ENCODE measurements at regions not wholly inside any gene's neighbourhood (a gene's known extent, or its start where the extent isn't known, plus 50 kb on each side); places are given as distances from the start of the nearest gene placed in this dataset.

- no peak for DNase-seq
Observed at GRCh38 chr1:194600716-194601115, 1414.3 kb upstream of the B3GALT2 start.

- no peak for DNase-seq
Observed at GRCh38 chr1:194598098-194598497, 1411.7 kb upstream of the B3GALT2 start.

DNA sequence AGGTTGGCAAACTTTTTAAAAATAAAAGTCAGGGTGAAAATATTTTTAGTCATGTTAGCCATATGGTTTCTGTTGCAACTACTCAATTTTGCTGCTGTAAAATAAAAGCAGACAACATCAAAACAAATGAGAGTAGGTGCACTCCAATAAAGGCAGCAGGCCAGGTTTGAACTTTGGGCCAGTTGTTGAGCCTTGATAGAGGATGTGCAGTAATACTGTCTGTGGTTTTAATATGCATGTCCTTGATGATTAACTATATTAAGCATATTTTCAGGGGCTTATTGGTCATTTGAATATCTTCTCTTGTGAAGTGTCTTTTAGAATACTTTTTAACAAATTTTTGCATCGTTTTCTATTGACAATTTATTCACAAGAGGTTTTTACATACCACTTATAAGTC lies 1399.9 kb upstream of the B3GALT2 start:
- no peak for DNase-seq

DNA sequence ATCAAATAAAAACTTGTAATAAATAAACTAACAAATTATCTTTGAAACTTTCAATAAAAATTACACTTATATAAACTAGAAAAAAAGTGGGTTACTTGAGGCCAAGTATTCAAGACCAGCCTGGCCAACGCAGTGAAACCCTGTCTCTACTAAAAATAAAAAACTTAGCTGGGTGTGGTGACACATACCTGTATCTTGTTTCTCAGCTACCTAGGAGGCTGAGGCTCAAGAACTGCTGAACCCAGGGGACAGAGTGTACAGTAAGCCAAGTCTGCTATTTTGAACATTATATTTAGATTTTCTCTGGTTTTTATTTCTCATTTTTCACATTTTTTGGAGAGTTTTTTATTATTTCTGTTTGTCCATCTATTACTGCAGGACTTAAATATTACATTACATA lies 1397.6 kb upstream of the B3GALT2 start:
- no peak for DNase-seq

DNA sequence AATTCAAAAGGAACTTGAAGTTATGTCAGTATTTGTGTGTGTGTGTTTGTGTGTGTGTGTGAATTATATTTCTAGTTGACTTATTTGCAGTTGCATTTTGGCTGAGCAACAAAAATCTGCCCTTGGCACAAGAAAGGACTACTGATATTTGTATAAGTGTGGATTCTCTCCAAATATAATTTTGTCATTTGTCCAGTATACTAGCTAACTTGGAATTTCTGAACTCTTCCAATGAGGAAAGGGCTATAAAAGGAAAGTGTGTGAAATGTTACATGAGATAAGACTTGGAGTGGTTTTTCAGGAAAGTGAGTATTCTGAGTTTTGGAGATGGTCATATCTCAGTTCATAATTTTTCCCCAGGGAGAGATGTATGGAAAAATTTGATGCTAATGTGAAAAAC lies 1384.1 kb upstream of the B3GALT2 start:
- DNase-seq = no peak

DNA sequence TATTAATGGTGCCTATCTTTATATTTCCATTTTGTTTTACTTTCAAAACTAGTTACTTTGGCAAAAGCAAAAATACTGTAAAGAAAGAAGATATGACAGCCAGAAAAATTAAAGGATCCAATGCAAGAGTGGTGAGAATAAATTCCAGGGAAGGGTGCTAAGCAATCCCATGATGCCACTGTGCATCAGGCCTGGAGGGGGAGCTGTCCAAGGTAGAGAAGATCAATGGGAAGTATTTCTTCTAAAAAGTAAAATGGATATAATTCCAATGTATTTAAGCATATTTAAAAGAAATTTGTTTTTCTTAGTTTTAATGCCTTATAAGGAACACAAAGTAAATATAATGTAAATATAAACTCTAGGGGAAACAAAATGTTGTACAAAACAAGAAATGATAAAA lies 1382.2 kb upstream of the B3GALT2 start:
- DNase-seq = no peak

DNA sequence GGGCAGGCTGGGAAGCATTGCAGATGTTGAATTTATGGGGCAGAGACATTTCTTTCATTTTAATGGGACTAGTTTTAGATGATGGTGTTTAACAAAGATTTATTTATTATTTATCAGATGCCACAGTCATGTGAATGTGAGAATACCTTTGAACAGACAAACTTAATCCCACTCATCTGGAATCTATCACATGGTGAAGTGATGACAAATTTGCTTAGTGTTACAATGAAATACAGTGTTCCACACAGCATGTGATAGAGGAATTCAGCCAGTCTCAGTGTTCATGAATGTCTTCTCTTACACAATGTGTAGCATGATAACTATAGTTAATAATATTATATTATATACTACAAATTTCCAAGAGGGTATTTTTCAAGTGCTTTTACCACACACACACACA lies 1361.7 kb upstream of the B3GALT2 start:
- no peak for DNase-seq

DNA sequence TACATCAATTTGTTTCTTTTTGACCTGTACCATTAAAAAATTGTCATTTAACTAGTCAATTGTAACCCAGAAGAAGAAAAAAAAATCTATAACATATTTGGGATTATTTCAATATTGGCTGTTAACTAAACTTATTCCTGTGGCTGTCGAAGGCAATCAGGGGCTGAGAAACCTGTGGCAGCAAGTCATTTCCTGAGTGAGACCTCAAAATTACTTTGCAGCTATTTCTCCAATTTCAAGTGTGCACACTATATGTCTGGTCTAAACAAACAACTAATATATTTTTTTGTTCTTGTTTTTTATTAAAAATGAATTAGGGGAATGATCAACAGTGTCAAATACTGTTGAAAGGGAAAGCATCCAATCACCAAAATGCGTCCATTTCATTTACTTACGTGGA lies 1357.6 kb upstream of the B3GALT2 start:
- DNase-seq = no peak

GRCh38 chr1:194538453-194538852 lies 1352.0 kb upstream of the B3GALT2 start:
- no peak for DNase-seq

DNA sequence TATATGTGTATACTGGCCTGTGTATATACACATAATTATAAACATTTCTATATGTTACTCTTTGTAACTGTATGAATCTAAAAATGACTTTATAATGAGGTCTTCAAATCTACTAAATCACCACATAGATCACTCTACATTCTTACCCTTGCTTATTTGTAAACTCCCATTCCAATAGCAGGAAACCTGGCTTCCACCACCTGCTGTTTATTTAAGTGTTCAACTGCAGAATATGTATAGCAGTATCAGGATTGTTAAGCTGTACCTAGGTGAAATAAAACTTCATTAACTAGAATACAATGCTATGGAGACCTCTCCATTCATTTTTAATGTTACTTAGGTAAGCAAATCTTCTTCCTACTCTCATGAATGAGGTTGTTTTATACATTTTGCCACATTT lies 1351.1 kb upstream of the B3GALT2 start:
- no peak for DNase-seq

DNA sequence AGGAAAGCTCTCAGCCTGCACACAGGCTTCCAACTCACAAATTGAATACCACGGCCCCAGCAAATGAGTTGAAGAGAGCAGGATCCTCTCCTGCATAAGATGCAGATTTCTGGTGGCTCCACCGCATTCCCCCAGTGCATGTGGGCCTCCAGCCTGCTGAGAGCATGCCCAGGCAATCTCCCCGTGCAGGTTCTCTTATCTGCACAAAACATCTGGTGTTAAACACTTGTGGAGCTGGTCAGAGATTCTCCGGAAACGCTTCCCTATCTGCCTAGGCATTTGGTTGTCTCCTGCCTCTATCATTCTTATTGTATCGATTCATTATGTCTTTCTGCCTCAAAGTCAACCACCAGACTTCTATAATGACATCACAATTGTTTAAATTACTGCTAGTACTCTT lies 1349.0 kb upstream of the B3GALT2 start:
- DNase-seq = no peak

GRCh38 chr1:194534784-194535183 lies 1348.4 kb upstream of the B3GALT2 start:
- no peak for DNase-seq

GRCh38 chr1:194533641-194534040 lies 1347.2 kb upstream of the B3GALT2 start:
- no peak for DNase-seq

DNA sequence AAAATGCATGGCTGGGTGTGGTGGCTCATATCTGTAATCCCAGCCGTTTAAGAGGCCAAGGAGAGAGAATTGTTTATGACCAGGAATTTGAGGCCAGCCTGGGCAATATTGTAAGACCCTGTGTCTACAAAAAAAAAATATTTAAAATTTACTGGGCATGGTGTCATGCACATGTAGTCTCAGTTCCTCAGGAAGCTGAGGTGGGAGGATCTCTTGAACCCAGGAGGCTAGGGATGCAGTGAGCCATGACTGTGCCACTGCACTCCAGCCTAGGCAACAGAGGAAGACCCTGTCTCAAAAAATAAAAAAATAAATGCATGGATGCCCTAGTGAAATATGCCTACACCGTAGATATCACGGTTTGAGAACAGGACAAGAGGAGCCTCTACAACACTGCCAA lies 1331.2 kb upstream of the B3GALT2 start:
- no peak for DNase-seq

- no peak for DNase-seq
Observed at GRCh38 chr1:194515916-194516315, 1329.5 kb upstream of the B3GALT2 start.

- no peak for DNase-seq
Observed at GRCh38 chr1:194512957-194513356, 1326.5 kb upstream of the B3GALT2 start.

DNA sequence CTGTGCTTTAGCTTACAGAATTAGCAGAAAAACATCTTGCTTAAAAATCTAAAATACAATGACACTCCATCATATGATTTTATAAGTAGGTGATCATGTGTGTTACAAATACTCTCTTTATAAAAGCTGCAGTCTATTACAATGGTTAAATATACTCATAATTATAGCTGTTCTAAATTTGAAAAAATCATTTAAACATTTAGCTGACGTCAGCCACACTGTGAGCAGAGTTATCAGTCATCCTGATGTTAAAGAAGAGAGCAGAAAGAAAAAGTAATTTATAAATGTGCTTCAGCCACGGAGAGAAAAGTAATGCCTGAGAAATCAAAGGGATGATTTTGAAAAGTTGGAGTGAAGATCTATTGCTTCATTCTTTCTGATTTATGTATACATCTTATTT lies 1325.9 kb upstream of the B3GALT2 start:
- no peak for DNase-seq

GRCh38 chr1:194503209-194503608 lies 1316.8 kb upstream of the B3GALT2 start:
- no peak for DNase-seq

- DNase-seq = no peak
Observed at GRCh38 chr1:194495434-194495833, 1309.0 kb upstream of the B3GALT2 start.

DNA sequence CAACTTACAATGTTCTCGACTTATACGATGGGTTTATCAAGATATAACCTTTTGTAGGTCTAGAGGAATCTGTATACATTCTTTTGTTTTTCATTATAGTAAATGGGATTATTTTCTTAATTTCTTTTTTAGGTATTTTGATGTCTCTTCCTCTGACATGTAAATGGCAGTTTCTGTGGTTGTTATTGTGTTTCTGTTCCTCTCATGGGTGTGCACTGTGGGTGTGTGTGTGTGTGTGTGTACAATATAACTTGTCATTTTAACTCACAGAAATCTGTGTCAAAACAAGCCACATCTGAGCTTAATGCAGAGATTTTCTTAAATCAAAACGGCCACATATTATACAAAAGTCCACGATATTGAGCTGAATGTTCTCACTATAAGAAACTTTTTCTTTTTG lies 1300.8 kb upstream of the B3GALT2 start:
- no peak for DNase-seq

- DNase-seq = no peak
Observed at GRCh38 chr1:194485432-194485831, 1299.0 kb upstream of the B3GALT2 start.

- no peak for DNase-seq
Observed at GRCh38 chr1:194478731-194479130, 1292.3 kb upstream of the B3GALT2 start.

DNA sequence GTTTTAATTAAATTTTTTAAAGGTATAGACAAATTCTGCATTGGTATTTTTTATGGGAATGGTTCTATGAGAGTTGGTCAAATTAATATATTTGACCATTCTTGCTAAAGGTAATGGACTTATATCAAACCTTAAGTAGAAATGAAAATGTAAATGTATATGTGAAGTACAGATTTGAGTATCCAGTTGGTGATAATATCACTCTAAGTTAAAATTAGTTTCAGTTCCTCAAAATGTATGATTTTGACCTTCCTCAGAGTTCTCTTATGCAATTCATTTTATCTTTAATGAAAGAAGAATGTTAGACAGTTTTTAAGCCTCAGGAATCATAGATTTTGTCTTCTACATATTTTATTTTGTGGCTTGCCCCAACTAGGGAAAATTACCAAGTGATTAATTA lies 1291.5 kb upstream of the B3GALT2 start:
- DNase-seq = no peak

GRCh38 chr1:194476872-194477271 lies 1290.5 kb upstream of the B3GALT2 start:
- DNase-seq = no peak

DNA sequence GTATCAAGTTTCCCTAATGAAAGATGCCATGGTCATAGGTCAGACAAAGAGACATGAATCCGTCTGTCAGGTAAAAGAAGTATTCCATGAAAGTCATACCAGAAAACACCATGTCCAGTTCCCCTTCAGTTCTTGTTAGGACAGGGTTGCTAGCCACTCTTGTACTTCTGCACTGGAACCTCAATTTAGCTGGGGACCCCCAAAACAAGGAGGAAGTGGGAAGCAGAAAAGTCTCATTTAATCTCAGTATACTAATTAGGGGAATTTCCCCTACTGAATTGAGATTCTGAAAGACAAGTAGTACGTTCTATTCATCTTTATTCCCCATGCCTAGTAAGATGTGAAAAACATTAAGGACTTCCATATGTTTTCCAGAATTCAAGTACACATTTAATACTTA lies 1289.9 kb upstream of the B3GALT2 start:
- no peak for DNase-seq

DNA sequence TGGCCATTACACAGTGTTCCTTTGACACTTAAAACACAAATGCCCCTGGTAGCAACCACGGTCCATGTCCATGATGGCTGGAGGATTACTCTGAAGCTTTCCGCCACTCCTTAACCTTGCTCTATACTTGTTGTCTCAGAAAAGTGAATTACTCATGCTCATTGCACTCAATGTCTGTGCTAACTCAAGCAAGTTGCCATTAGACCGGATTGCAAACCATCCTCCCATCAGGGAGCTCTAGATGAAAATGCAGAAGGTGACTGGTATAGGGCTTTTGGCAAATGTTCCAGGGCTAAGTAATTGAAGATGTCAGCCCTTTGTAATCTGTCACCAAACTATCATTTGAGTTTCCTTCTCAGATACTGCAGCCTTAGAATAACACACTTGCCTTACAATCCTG lies 1288.3 kb upstream of the B3GALT2 start:
- DNase-seq = no peak
